H1 (cell line): ENCODE measurements at regions not wholly inside any gene's neighbourhood (a gene's known extent, or its start where the extent isn't known, plus 50 kb on each side); places are given as distances from the start of the nearest gene placed in this dataset.

ENCODE experiments used
- CTCF ChIA-PET: fragments of 300-600 bp; sonication (Branson Sonifier 250); formaldehyde crosslinking; loops from one replicate; lab custom pipeline; 2021; ENCODE audit not compliant: partially characterized antibody; lab: Charles Lee
- POLR2A ChIA-PET: fragments of 300-600 bp; sonication (Branson Sonifier 250); formaldehyde crosslinking; loops from one replicate; lab custom pipeline; 2021; ENCODE audit warnings: inconsistent platforms; ENCODE audit not compliant: partially characterized antibody; lab: Charles Lee
- DNase-seq, 2 experiments: peaks; one replicate each; pipeline versions ENCODE4 v3.0.0 to v3.0.0-alpha.2; 2010 to 2022; ENCODE audit warnings: low spot score in 2 of 2, low read depth in 1 of 2, mixed read lengths in 1 of 2
- FAIRE-seq: peaks from 2 replicates; lab custom pipeline; 2011; peaks lifted over from hg19 to GRCh38; lab: Jason Lieb, UNC
- H2AFZ ChIP-seq: 2 replicates; pipeline ENCODE4 v1.8.1; 2012; ENCODE audit warnings: low read length, inconsistent platforms
- H2AK5ac ChIP-seq: 2 replicates; pipeline ENCODE4 v1.6.1; 2013; ENCODE audit warnings: low read depth, low read length
- H2BK120ac ChIP-seq: replicated peaks from 2 replicates; pipeline ENCODE3; 2013; ENCODE audit warnings: low read depth, low read length, inconsistent platforms
- H2BK12ac ChIP-seq: 2 replicates; pipeline ENCODE4 v1.6.1; 2013; ENCODE audit warnings: low read depth, low read length
- H2BK15ac ChIP-seq: 2 replicates; pipeline ENCODE4 v1.6.1; 2013; ENCODE audit warnings: low read length
- H2BK20ac ChIP-seq: 2 replicates; pipeline ENCODE4 v1.6.1; 2013; ENCODE audit warnings: low read length
- H2BK5ac ChIP-seq: 2 replicates; pipeline ENCODE4 v1.6.1; 2013; ENCODE audit warnings: low read depth, low read length
- H3K14ac ChIP-seq: 2 replicates; pipeline ENCODE4 v1.6.1; 2013; ENCODE audit warnings: inconsistent platforms; ENCODE audit not compliant: insufficient read length
- H3K18ac ChIP-seq: 2 replicates; pipeline ENCODE4 v1.6.1; 2013; ENCODE audit warnings: low read length; ENCODE audit errors: extremely low read depth
- H3K23ac ChIP-seq: 2 replicates; pipeline ENCODE4 v1.6.1; 2013; ENCODE audit warnings: inconsistent platforms; ENCODE audit not compliant: insufficient read length
- H3K23me2 ChIP-seq: 2 replicates; pipeline ENCODE4 v1.6.1; 2013; ENCODE audit warnings: low read depth, low read length
- H3K27ac ChIP-seq: 2 replicates; pipeline ENCODE4 v1.6.1; 2011; ENCODE audit warnings: low read depth, low read length, inconsistent platforms
- H3K27me3 ChIP-seq, 4 experiments: replicated peaks in 1 of 4; 1 replicate in 1 of 4; 2 replicates in 3 of 4; pipeline versions ENCODE4 v1.6.1 to v1.8.1; 2011 to 2013; ENCODE audit warnings: low read length in 3 of 4, mild to moderate bottlenecking in 3 of 4, inconsistent platforms in 2 of 4, mixed read lengths in 2 of 4, moderate library complexity in 1 of 4; ENCODE audit not compliant: control insufficient read depth in 3 of 4, insufficient read depth in 3 of 4; ENCODE audit errors: extremely low read depth in 1 of 4
- H3K36me3 ChIP-seq, 4 experiments: 2 replicates each; pipeline versions ENCODE4 v1.6.1 to v1.8.1; 2011 to 2013; ENCODE audit warnings: mild to moderate bottlenecking in 4 of 4, low read length in 3 of 4, moderate library complexity in 2 of 4, control low read depth in 1 of 4, inconsistent platforms in 1 of 4; ENCODE audit not compliant: insufficient read depth in 4 of 4, control insufficient read depth in 2 of 4
- H3K4ac ChIP-seq: replicated peaks from 2 replicates; pipeline ENCODE3; 2013; ENCODE audit warnings: low read length, low read depth, mixed read lengths, inconsistent platforms; ENCODE audit not compliant: insufficient read length
- H3K4me1 ChIP-seq, 4 experiments: replicated peaks in 1 of 4; 1 replicate in 1 of 4; 2 replicates in 3 of 4; pipeline versions ENCODE4 v1.6.1 to v1.8.1; 2011 to 2013; ENCODE audit warnings: low read length in 3 of 4, inconsistent platforms in 2 of 4, mixed read lengths in 1 of 4; ENCODE audit not compliant: insufficient read depth in 4 of 4, control insufficient read depth in 3 of 4
- H3K4me2 ChIP-seq, 2 experiments: 2 replicates each; pipeline versions ENCODE4 v1.6.1 to v1.8.1; 2011 to 2013; ENCODE audit warnings: low read depth in 2 of 2, low read length in 2 of 2, control low read depth in 1 of 2, inconsistent platforms in 1 of 2, mild to moderate bottlenecking in 1 of 2; ENCODE audit not compliant: insufficient read depth in 1 of 2
- H3K4me3 ChIP-seq, 4 experiments: fragments of 200-600, 300-600 bp in 1 of 4; sonication (generic), shearing (Covaris generic), sonication (Bioruptor Twin) in 1 of 4; 2 replicates each; pipeline versions ENCODE4 v1.5.1 to v1.8.1; 2011 to 2016; ENCODE audit warnings: low read length in 4 of 4, low read depth in 3 of 4, control low read depth in 2 of 4, inconsistent platforms in 2 of 4, mild to moderate bottlenecking in 2 of 4, mixed read lengths in 1 of 4, moderate library complexity in 1 of 4; ENCODE audit not compliant: insufficient read depth in 2 of 4; ENCODE audit errors: extremely low read depth in 1 of 4
- H3K56ac ChIP-seq: replicated peaks from 2 replicates; pipeline ENCODE3; 2013; ENCODE audit warnings: low read depth, mild to moderate bottlenecking, mixed read lengths, low read length, inconsistent platforms; ENCODE audit not compliant: insufficient read length
- H3K79me1 ChIP-seq: 2 replicates; pipeline ENCODE4 v1.6.1; 2013; ENCODE audit warnings: low read depth, low read length, control low read depth
- H3K79me2 ChIP-seq, 2 experiments: 2 replicates each; pipeline versions ENCODE4 v1.6.1 to v1.8.1; 2012 to 2013; ENCODE audit warnings: low read length in 2 of 2, mild to moderate bottlenecking in 2 of 2, inconsistent platforms in 1 of 2; ENCODE audit not compliant: insufficient read depth in 2 of 2, control insufficient read depth in 1 of 2
- H3K9ac ChIP-seq, 4 experiments: replicated peaks in 1 of 4; 1 replicate in 1 of 4; 2 replicates in 3 of 4; pipeline versions ENCODE4 v1.6.1 to v1.8.1; 2011 to 2013; ENCODE audit warnings: low read depth in 3 of 4, low read length in 3 of 4, control low read depth in 2 of 4, mild to moderate bottlenecking in 2 of 4, moderate library complexity in 2 of 4, inconsistent platforms in 1 of 4; ENCODE audit errors: extremely low read depth in 1 of 4
- H3K9me3 ChIP-seq, 2 experiments: 2 replicates each; pipeline versions ENCODE4 v1.6.1 to v1.8.1; 2012 to 2013; ENCODE audit warnings: mild to moderate bottlenecking in 2 of 2, moderate library complexity in 2 of 2, control low read depth in 1 of 2, inconsistent platforms in 1 of 2, low read depth in 1 of 2, low read length in 1 of 2, mixed read lengths in 1 of 2; ENCODE audit not compliant: insufficient read depth in 2 of 2
- H4K20me1 ChIP-seq, 2 experiments: replicated peaks in 1 of 2; 2 replicates each; pipeline versions ENCODE3 to v1.8.1; 2011 to 2013; ENCODE audit warnings: inconsistent platforms in 2 of 2, low read length in 2 of 2, mild to moderate bottlenecking in 1 of 2; ENCODE audit not compliant: insufficient read depth in 2 of 2, control insufficient read depth in 1 of 2
- H4K5ac ChIP-seq: 2 replicates; pipeline ENCODE4 v1.6.1; 2013; ENCODE audit warnings: low read length, low read depth, mixed read lengths, inconsistent platforms; ENCODE audit not compliant: insufficient read length
- H4K8ac ChIP-seq: 2 replicates; pipeline ENCODE4 v1.8.0; 2013; ENCODE audit warnings: mild to moderate bottlenecking, moderate library complexity, low read length, inconsistent platforms; ENCODE audit not compliant: insufficient read depth; ENCODE audit errors: extremely low read depth
- H4K91ac ChIP-seq: replicated peaks from 2 replicates; pipeline ENCODE3; 2013; ENCODE audit warnings: low read length, mixed read lengths, inconsistent platforms; ENCODE audit not compliant: insufficient read length
- CREB1 ChIP-seq: IDR thresholded peaks from 2 replicates; pipeline ENCODE4 v1.6.1; 2012; ENCODE audit warnings: inconsistent platforms
- EZH2 ChIP-seq: fragments of 200-600 bp; sonication (generic); IDR thresholded peaks from 2 replicates; pipeline ENCODE4 v1.7.1; 2012; ENCODE audit warnings: low read depth, mild to moderate bottlenecking, moderate library complexity, low read length, inconsistent platforms; ENCODE audit not compliant: severe bottlenecking
- GABPA ChIP-seq: IDR thresholded peaks from 2 replicates; pipeline ENCODE4 v1.6.1; 2011; ENCODE audit warnings: mild to moderate bottlenecking, low read length, moderate library complexity, borderline replicate concordance; ENCODE audit not compliant: insufficient read depth
- KDM4A ChIP-seq: IDR thresholded peaks from one replicate; pipeline ENCODE4 v1.7.1; 2012; ENCODE audit warnings: low read depth, mild to moderate bottlenecking, moderate library complexity, low read length, inconsistent platforms; ENCODE audit not compliant: severe bottlenecking
- PHF8 ChIP-seq: fragments of 200-600 bp; sonication (generic); conservative IDR thresholded peaks from 2 replicates; pipeline ENCODE4 v1.7.1; 2012; ENCODE audit warnings: low read depth, mild to moderate bottlenecking, inconsistent platforms, low read length, moderate library complexity
- POLR2AphosphoS5 ChIP-seq: IDR thresholded peaks from 2 replicates; pipeline ENCODE4 v1.6.1; 2011; ENCODE audit warnings: low read depth, low read length
- RFX5 ChIP-seq: IDR thresholded peaks from 2 replicates; pipeline ENCODE4 v1.6.1; 2011; ENCODE audit warnings: low read depth, low read length, improper control_type of control experiment, borderline replicate concordance
- SAP30 ChIP-seq: fragments of 300-600 bp; sonication (generic); IDR thresholded peaks from 2 replicates; pipeline ENCODE4 v1.7.1; 2012; ENCODE audit warnings: low read length, moderate library complexity, mild to moderate bottlenecking, inconsistent platforms; ENCODE audit not compliant: insufficient read depth, insufficient replicate concordance
- TCF12 ChIP-seq: IDR thresholded peaks from 2 replicates; pipeline ENCODE4 v1.6.1; 2011; ENCODE audit warnings: low read depth, mild to moderate bottlenecking, low read length
- ZNF274 ChIP-seq: IDR thresholded peaks from 2 replicates; pipeline ENCODE4 v1.7.0; 2012; ENCODE audit warnings: low read length, borderline replicate concordance; ENCODE audit errors: extremely low read depth
- WGBS, 2 experiments: shearing (Covaris generic) in 1 of 2; methylation state at CpG; one replicate each; pipeline versions ENCODE4 v1.1.6 to v1.1.7; 2013 to 2015; ENCODE audit warnings: low lambda C conversion rate in 2 of 2, mixed read lengths in 2 of 2, inconsistent platforms in 1 of 2, low coverage in 1 of 2, missing lambda C conversion rate in 1 of 2; ENCODE audit not compliant: insufficient replicate concordance in 2 of 2, insufficient coverage in 1 of 2, insufficient read length in 1 of 2; ENCODE audit errors: extremely low coverage in 1 of 2, missing lambda C conversion rate in 1 of 2; 5-methylcytosine and 5-hydroxymethylcytosine counted together
- TF ChIP-seq, protein P1 (sequence below): IDR thresholded peaks from 2 replicates; pipeline ENCODE4 v1.6.1; 2012; ENCODE audit warnings: inconsistent platforms
- TF ChIP-seq, protein P2 (sequence below): IDR thresholded peaks from 2 replicates; pipeline ENCODE4 v1.6.1; 2012; ENCODE audit warnings: inconsistent platforms

DNA sequence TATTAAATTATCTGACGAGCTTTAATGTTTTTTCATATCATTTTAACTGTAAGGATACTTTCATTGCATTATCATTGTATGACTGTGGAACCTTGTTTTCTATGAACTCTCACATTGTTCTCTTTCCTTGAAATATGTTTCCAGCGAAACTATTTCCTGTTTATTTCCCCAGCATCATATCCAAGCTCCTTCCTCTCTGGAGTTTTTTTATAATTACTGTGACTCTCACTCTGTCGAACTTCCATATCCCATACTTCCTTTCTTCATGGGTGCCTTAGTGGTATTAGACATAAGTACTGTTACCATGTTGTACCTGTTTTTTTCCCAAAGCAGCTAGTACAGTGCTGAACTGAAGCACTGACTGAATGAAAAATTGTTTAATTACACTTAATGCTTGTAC lies 373.6 kb upstream of the CNTN3 start:
- H3K36me3 ChIP-seq, result no peaks in the 10 kb centered on the region
- H3K14ac ChIP-seq, result no peak overlapping the region
- H4K91ac ChIP-seq, result no peak overlapping the region
- no peaks in the 10 kb centered on the region for H3K27me3 ChIP-seq
- no peak overlapping the region for H4K8ac ChIP-seq
- no peaks in the 10 kb centered on the region; the same call in 1 of the 2 replicates for H3K23me2 ChIP-seq
- H2BK5ac ChIP-seq, result no peak overlapping the region
- no peak overlapping the region for H3K4me2 ChIP-seq
- peaks cover 0 to 8% (median 2%) of the 10 kb centered on the region in 4 experiments; a peak in 2 of 7 replicates for H3K4me1 ChIP-seq
- no peak overlapping the region for H2AK5ac ChIP-seq
- no peak overlapping the region for H3K56ac ChIP-seq
- no peak overlapping the region for H2AFZ ChIP-seq
- peaks cover 0 to 7% of the 10 kb centered on the region in 2 experiments; a peak in 1 of 4 replicates for H3K9me3 ChIP-seq
- H4K5ac ChIP-seq, result no peak overlapping the region
- no peak overlapping the region for H3K18ac ChIP-seq
- H2BK20ac ChIP-seq, result no peak overlapping the region
- no peak overlapping the region for H2BK12ac ChIP-seq
- CTCF ChIA-PET, result interaction anchor here (0.9 kb wide), 1 partner anchor 125 kb away, joined by 3 read pairs; no protein-coding TSS in a partner anchor
- H3K4me3 ChIP-seq, result no peak overlapping the region
- 97% methylated on average over 3 of the region's 3 CpGs; no CpG with 5 or more reads in 1 of the 2 experiments for WGBS, 2 experiments
- H3K9ac ChIP-seq, result no peak overlapping the region
- H3K23ac ChIP-seq, result no peak overlapping the region
- no peaks in the 10 kb centered on the region for H3K79me2 ChIP-seq
- H2BK15ac ChIP-seq, result no peak overlapping the region
- no peak for DNase-seq
- H4K20me1 ChIP-seq, result no peaks in the 10 kb centered on the region
- no peaks in the 10 kb centered on the region for H3K79me1 ChIP-seq
- H3K4ac ChIP-seq, result no peak overlapping the region
- TF ChIP-seq RFX5, result no peak
- TF ChIP-seq, protein P1, sequence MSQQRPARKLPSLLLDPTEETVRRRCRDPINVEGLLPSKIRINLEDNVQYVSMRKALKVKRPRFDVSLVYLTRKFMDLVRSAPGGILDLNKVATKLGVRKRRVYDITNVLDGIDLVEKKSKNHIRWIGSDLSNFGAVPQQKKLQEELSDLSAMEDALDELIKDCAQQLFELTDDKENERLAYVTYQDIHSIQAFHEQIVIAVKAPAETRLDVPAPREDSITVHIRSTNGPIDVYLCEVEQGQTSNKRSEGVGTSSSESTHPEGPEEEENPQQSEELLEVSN, result no peak
- TF ChIP-seq KDM4A, result no peak
- no peak for TF ChIP-seq PHF8
- no peak for TF ChIP-seq POLR2AphosphoS5
- TF ChIP-seq EZH2, result no peak
- TF ChIP-seq GABPA, result no peak
- TF ChIP-seq ZNF274, result no peak
- TF ChIP-seq, protein P2, sequence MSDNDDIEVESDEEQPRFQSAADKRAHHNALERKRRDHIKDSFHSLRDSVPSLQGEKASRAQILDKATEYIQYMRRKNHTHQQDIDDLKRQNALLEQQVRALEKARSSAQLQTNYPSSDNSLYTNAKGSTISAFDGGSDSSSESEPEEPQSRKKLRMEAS, result no peak
- no peak for TF ChIP-seq TCF12
- TF ChIP-seq CREB1, result no peak
- TF ChIP-seq SAP30, result no peak
- POLR2A ChIA-PET, result no interaction called here
- no peak overlapping the region for H3K27ac ChIP-seq
- FAIRE-seq, result no peak
- H2BK120ac ChIP-seq, result no peak overlapping the region
